Karpas-422 (cell line): ENCODE measurements at regions not wholly inside any gene's neighbourhood (a gene's known extent, or its start where the extent isn't known, plus 50 kb on each side); places are given as distances from the start of the nearest gene placed in this dataset.

Experiments
- DNase-seq: peaks from one replicate; pipeline ENCODE4 v3.0.0-alpha.2; 2015
- H2AFZ ChIP-seq: fragments of 200-600 bp; sonication (generic); 2 replicates; pipeline ENCODE4 v1.6.1; 2014; ENCODE audit warnings: antibody characterized with exemption, low read length, mixed read lengths
- H3K27ac ChIP-seq: fragments of 200-600 bp; sonication (generic); 2 replicates; pipeline ENCODE4 v1.5.1; 2014; ENCODE audit warnings: mild to moderate bottlenecking, low read length, moderate library complexity
- H3K27me3 ChIP-seq: fragments of 200-600 bp; sonication (generic); 2 replicates; pipeline ENCODE4 v1.6.1; 2014; ENCODE audit warnings: low read length, mixed read lengths
- H3K36me3 ChIP-seq: fragments of 200-600 bp; sonication (generic); 2 replicates; pipeline ENCODE4 v1.6.1; 2014; ENCODE audit warnings: low read length, mixed read lengths; ENCODE audit not compliant: insufficient read depth
- H3K4me1 ChIP-seq: fragments of 200-600 bp; sonication (generic); 2 replicates; pipeline ENCODE4 v1.6.1; 2014; ENCODE audit warnings: mild to moderate bottlenecking, low read length, mixed read lengths
- H3K4me2 ChIP-seq: fragments of 200-600 bp; sonication (generic); 2 replicates; pipeline ENCODE4 v1.6.1; 2014; ENCODE audit warnings: low read length, low read depth, mild to moderate bottlenecking; ENCODE audit not compliant: poor library complexity, severe bottlenecking
- H3K4me3 ChIP-seq: fragments of 200-600 bp; sonication (generic); 2 replicates; pipeline ENCODE4 v1.5.1; 2014; ENCODE audit warnings: mild to moderate bottlenecking, antibody characterized with exemption, low read length, mixed read lengths
- H3K79me2 ChIP-seq: fragments of 200-600 bp; sonication (generic); 2 replicates; pipeline ENCODE4 v1.6.1; 2014; ENCODE audit warnings: mild to moderate bottlenecking, low read length, mixed read lengths
- H3K9ac ChIP-seq: fragments of 200-600 bp; sonication (generic); 2 replicates; pipeline ENCODE4 v1.6.0; 2014; ENCODE audit warnings: low read length
- H3K9me2 ChIP-seq: fragments of 200-600 bp; sonication (generic), shearing (Covaris generic); replicated peaks from 2 replicates; pipeline ENCODE4 v1.6.0; 2014; ENCODE audit warnings: mild to moderate bottlenecking, low read length, moderate library complexity; ENCODE audit not compliant: insufficient read depth
- H3K9me3 ChIP-seq: fragments of 300-700, 200-600 bp; sonication (generic); 2 replicates; pipeline ENCODE4 v1.6.1; 2014; ENCODE audit warnings: low read length, mixed read lengths
- H4K20me1 ChIP-seq: fragments of 200-600 bp; sonication (generic); 2 replicates; pipeline ENCODE4 v1.6.1; 2014; ENCODE audit warnings: mild to moderate bottlenecking, antibody characterized with exemption, low read length, low read depth; ENCODE audit not compliant: insufficient read depth

DNA sequence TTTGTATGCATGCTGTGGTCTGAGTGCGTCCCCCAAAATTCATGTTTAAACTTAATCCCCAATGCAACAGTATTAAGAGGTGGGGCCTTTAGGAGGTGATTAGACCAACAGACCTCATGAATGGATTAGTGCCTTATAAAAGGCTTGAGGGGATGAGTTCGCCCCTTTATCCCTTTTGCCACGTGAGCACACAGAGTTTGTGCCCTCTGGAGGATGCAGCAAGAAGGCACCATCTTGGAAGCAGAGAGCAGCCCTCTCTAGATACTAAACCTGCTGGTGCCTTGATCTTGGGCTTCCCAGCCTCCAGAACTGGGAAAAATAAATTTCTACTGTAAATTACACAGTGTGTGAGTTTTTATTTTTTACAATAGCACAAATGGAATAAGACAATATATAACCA is 177.1 kb upstream of the SPRY4 start:
- Histone ChIP-seq H2AFZ (no peak overlapping the region), H3K9me3 (no peaks in the 10 kb centered on the region), H3K4me3 (no peak overlapping the region), H3K4me2 (no peak overlapping the region), H4K20me1 (no peaks in the 10 kb centered on the region), H3K27ac (no peak overlapping the region), H3K4me1 (no peaks in the 10 kb centered on the region), H3K36me3 (no peaks in the 10 kb centered on the region), H3K79me2 (no peaks in the 10 kb centered on the region), H3K9me2 (no peaks in the 10 kb centered on the region), H3K9ac (no peak overlapping the region), H3K27me3 (no peaks in the 10 kb centered on the region)
- DNase-seq, result no peak

DNA sequence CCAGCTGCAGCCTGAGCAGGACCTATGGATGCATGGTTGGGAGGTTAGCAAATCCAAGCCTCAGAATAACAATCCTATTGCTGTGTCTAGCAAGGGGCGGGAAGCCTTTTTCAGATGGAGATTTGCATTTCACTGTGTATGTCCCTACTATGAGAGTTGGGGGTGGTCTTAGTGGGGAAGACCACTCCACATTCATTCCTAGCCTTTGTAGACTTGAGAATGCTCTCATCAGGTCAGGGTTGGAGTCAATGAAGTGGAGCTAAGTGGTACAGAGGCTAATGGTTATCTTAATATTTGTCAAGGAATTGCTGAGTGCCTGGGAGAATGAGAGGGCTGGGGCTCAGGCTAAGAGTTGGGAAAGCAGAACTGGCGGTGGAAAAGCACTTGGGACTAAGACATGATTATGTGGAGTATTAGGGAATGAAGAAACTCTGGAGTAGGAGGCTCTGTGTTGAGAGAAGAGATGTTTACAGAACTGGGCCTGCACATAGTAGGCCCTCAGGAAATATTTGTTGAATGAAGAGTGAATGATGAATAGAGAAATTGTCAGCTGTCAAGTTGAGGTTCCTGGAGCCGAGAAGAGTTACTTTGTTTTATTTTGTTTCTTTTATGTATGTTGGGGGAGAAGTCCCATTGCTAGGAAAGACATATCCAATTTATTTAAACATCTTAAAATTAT is 175.5 kb upstream of the SPRY4 start:
- H2AFZ ChIP-seq, result no peak overlapping the region
- H3K9me2 ChIP-seq, result no peaks in the 10 kb centered on the region
- no peak overlapping the region for H3K27ac ChIP-seq
- H3K4me3 ChIP-seq, result no peak overlapping the region
- no peaks in the 10 kb centered on the region for H3K79me2 ChIP-seq
- no peaks in the 10 kb centered on the region for H4K20me1 ChIP-seq
- H3K9me3 ChIP-seq, result no peaks in the 10 kb centered on the region
- no peaks in the 10 kb centered on the region for H3K4me1 ChIP-seq
- DNase-seq, result no peak
- H3K36me3 ChIP-seq, result no peaks in the 10 kb centered on the region
- no peaks in the 10 kb centered on the region for H3K27me3 ChIP-seq
- no peak overlapping the region for H3K4me2 ChIP-seq
- no peak overlapping the region for H3K9ac ChIP-seq

DNA sequence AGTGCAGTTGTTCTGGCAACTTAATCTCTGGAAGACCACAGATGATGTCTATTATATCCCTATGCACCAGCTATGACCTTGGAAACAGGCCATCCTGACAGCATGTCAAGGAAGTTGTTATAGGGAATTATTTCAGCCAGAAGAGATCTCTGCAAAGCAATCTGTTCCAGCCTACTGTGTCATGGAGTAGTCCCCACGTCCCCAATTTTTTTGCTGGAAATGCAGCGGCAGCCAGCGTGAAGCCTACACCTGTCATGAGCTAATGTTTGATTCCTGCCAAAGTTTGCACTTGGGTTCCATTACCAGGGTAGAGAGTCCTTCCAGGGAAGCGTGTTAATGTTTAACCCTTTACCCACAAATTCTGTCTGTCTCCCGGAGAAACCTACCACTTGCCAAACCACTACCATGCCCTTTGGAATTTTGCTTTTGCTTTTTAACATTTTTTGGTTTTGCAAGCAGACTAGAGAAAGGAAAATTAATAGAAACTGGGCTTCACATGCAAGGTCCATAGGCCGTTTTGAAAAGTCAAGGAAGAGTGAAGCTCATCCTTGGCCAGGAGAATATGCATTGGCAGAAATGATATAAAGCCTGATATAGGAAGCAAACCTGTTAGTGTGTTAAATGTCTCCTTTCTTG is 174.9 kb upstream of the SPRY4 start:
- Histone ChIP-seq H3K79me2 (no peaks in the 10 kb centered on the region), H3K4me2 (no peak overlapping the region)

DNA sequence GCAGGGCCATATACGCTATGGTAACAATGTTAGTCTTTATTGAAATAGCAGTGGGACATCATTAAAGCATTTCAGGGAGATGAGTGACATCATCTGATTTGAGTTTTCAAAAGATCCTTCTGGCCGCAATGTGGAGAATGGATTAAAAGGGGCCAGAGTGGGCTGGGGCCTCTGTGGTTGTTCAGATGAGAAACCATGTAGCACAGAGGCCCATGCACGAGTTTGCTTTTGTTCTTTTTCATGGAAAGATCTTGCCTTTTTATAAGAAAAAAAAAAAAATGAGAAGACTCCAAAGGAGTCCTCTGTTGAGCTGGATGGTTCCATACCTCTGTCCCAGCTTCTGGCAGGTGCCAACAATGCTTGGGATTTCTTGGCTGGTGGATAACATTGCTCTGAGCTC is 173.5 kb upstream of the SPRY4 start:
- no peak for DNase-seq
- Histone ChIP-seq H3K27ac (no peak overlapping the region), H4K20me1 (no peaks in the 10 kb centered on the region), H3K9me3 (no peaks in the 10 kb centered on the region), H3K9me2 (no peaks in the 10 kb centered on the region), H3K4me2 (no peak overlapping the region), H3K79me2 (no peaks in the 10 kb centered on the region), H3K4me3 (no peak overlapping the region), H3K9ac (no peak overlapping the region), H3K4me1 (no peaks in the 10 kb centered on the region), H3K27me3 (no peaks in the 10 kb centered on the region), H2AFZ (no peak overlapping the region), H3K36me3 (no peaks in the 10 kb centered on the region)

More for the DNA sequence above, 174.9 kb upstream of the SPRY4 start:
- DNase-seq, result no peak
- no peak overlapping the region for H3K4me3 ChIP-seq
- H3K9me2 ChIP-seq, result no peaks in the 10 kb centered on the region
- no peaks in the 10 kb centered on the region for H3K36me3 ChIP-seq
- no peaks in the 10 kb centered on the region for H3K4me1 ChIP-seq
- no peak overlapping the region for H3K9ac ChIP-seq
- no peak overlapping the region for H3K27ac ChIP-seq
- no peaks in the 10 kb centered on the region for H3K9me3 ChIP-seq
- H3K27me3 ChIP-seq, result no peaks in the 10 kb centered on the region
- H2AFZ ChIP-seq, result no peak overlapping the region
- H4K20me1 ChIP-seq, result no peaks in the 10 kb centered on the region

DNA sequence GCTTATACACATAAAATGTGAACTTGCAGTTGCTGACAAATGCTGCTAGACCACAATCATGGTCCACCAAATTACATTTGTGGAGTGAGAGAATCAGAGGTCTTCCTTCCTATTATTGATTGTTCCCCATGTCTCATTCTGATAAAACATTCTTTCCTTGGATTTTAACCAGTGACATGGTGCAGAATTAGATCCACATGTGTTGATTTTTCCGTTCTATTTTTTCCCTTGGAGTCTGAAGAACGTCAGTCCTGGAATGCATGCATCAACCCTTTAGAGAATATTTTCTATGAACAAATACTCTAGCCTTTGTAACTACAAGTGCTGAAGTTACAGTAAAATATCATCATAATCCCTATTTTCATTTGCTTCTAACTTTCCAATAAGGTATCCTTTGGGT is 170.7 kb upstream of the SPRY4 start:
- H3K27ac ChIP-seq, result no peak overlapping the region
- no peaks in the 10 kb centered on the region for H3K4me1 ChIP-seq
- H4K20me1 ChIP-seq, result no peaks in the 10 kb centered on the region
- H3K9me2 ChIP-seq, result no peaks in the 10 kb centered on the region
- DNase-seq, result no peak
- no peaks in the 10 kb centered on the region for H3K27me3 ChIP-seq
- no peak overlapping the region for H3K4me3 ChIP-seq
- H3K79me2 ChIP-seq, result no peaks in the 10 kb centered on the region
- H2AFZ ChIP-seq, result no peak overlapping the region
- no peak overlapping the region for H3K4me2 ChIP-seq
- no peak overlapping the region for H3K9ac ChIP-seq
- H3K36me3 ChIP-seq, result no peaks in the 10 kb centered on the region
- H3K9me3 ChIP-seq, result no peaks in the 10 kb centered on the region

DNA sequence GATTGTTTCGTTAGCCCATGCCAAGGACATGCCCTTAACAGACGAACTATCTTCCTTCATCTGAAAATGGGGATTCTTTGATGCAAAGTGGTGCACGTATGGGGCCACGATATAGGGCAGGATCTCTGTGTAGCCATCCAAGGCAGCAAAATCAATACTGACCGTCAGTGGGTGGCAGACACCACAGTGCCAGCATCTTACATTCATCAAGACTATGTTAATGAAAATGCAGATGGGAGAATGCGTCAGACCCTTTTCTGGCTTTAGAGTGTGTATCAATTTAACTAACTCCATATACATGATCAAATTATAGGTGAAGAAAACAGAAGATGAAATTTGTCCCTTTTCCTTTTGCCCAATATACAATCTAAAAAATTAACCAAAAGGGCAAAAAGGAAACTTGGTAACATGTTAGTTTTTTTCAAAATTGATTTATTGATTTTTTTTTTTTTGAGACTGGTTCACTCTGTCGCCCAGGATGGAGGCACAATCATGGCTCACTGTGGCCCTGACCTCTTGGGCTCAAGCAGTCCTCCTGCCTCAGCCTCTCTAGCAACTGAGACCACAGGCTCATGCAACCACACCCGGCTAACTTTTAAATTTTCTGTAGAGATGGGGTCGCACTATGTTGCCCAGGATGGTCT is 169.2 kb upstream of the SPRY4 start:
- Histone ChIP-seq H2AFZ (no peak overlapping the region), H3K4me3 (no peak overlapping the region), H3K27ac (no peak overlapping the region), H3K79me2 (no peaks in the 10 kb centered on the region), H3K9me3 (no peaks in the 10 kb centered on the region), H3K4me1 (no peaks in the 10 kb centered on the region), H3K27me3 (no peaks in the 10 kb centered on the region), H3K4me2 (no peak overlapping the region), H3K36me3 (no peaks in the 10 kb centered on the region), H4K20me1 (no peaks in the 10 kb centered on the region), H3K9me2 (no peaks in the 10 kb centered on the region), H3K9ac (no peak overlapping the region)
- no peak for DNase-seq

DNA sequence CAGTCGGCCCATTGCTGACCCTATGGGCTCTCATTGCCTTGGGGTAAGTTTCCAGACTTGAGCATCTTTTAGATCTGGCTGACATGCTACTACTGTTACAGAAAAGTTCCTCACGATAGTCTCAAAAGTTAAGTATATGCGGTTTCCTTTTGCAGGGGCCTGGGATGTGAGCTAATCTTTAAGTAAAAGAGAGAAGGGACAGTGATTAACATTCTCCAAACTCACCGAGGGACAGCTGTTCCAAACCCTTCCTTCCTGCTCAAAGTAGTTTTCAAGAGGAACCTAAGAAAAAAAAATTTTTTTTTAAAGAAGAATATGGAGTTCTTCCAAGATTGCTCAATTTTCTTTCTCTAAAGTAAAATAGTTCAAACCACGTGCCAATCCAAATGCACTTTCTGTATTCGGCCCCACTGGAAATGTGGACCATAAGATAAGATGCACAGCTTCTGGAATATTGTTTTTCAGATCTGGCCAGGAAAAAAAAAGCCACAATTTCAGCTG is 168.0 kb upstream of the SPRY4 start:
- Histone ChIP-seq H3K4me1 (no peaks in the 10 kb centered on the region), H2AFZ (no peak overlapping the region; the same call in 1 of the 2 replicates), H3K79me2 (no peaks in the 10 kb centered on the region)

DNA sequence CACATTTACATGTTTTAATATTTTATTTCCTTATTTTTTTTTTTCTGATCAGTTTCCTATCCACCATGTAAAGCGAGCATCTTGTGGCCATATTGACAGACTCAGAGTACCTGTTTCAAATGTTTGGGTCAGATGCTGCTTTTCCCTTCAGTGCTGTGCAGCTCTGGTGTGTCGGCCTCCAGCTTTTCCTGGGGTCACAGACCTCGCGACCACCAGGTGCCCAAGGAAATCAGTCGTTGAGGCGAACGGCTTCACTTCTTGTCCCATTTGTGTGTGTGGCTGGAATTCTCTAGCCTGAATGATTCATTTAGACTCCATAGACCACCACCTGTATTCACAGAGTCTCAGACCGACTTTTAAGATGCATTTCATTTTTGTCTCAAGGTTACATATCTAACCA is 166.9 kb upstream of the SPRY4 start:
- H3K79me2 ChIP-seq, result no peaks in the 10 kb centered on the region
- H2AFZ ChIP-seq, result no peak overlapping the region
- no peaks in the 10 kb centered on the region for H3K36me3 ChIP-seq
- H3K27me3 ChIP-seq, result no peaks in the 10 kb centered on the region
- no peak for DNase-seq
- H3K4me2 ChIP-seq, result no peak overlapping the region
- H3K4me1 ChIP-seq, result no peaks in the 10 kb centered on the region
- H3K9ac ChIP-seq, result no peak overlapping the region
- no peaks in the 10 kb centered on the region for H4K20me1 ChIP-seq
- no peak overlapping the region for H3K27ac ChIP-seq
- H3K4me3 ChIP-seq, result no peak overlapping the region
- no peaks in the 10 kb centered on the region for H3K9me2 ChIP-seq
- no peaks in the 10 kb centered on the region for H3K9me3 ChIP-seq

More for the DNA sequence above, 168.0 kb upstream of the SPRY4 start:
- no peak for DNase-seq
- Histone ChIP-seq H3K9ac (no peak overlapping the region), H3K4me2 (no peak overlapping the region), H4K20me1 (no peaks in the 10 kb centered on the region), H3K9me2 (no peaks in the 10 kb centered on the region), H3K27me3 (no peaks in the 10 kb centered on the region), H3K36me3 (no peaks in the 10 kb centered on the region), H3K4me3 (no peak overlapping the region), H3K9me3 (no peaks in the 10 kb centered on the region), H3K27ac (no peak overlapping the region)
